NCI-H1105 (cell line): ENCODE measurements at regions not wholly inside any gene's neighbourhood (a gene's known extent, or its start where the extent isn't known, plus 50 kb on each side); places are given as distances from the start of the nearest gene placed in this dataset.
"Not testable (repeated sequence)": the region's sequence is repeated elsewhere in the genome, so short reads cannot be mapped to it uniquely, and the experiment has no call there.

Source experiments
- DNase-seq: peaks from one replicate; lab custom pipeline; 2025; lab: John Stamatoyannopoulos, UW

DNA sequence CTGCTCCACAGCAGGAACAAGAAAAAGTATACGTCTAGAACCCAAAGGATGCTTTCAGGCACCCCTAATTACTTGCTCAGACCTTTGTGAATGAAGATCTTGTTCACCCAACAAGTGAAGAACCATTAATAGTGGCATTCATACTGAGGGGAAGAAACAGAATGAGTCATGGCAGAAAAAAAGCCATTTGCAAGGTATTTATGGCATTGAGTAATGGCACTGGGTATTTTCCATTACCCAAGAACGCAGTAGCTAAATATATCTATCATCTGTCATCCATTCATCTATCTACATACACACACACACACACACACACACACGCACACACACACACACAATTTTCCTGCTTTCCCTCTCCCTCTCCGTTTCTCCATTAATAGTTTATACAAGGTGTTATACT, 56.4 kb upstream of the XIRP2 start:
- no peak for DNase-seq

DNA sequence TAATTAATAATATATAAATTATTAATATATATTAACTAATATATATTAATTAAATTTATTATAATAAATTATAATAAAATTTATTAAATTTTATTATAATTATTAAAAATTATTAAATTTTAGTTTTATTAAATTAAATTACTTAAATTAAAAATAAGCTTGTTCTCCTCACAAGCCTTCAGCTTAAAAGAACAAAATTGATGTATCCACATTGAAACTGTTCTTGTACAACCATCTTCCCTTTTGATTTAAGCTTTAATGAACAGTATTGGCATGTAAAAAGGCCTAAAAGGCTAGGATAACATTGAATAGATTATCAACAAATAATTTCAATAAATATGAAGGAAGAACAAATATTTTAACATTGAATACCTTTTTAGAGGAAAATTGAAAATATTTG, 62.4 kb upstream of the XIRP2 start:
- no peak for DNase-seq

DNA sequence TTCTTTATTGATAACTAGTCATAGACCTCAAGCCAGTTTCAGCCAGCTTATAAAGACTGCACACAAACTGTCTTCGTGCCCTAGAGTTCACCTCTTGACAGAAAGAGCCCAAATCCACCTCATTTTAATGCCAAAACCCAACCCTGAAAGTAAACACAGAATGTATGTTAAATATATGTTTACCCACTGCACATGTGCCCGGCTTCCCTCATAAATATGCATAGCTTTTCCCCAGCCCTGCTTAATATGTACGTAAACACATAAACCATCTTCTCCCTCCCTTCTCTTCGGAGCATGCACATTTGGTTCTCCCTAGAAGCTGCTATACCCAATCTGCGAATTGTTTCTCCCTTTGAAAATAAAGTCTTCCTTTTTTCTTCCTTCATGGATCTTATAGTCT, 73.9 kb upstream of the XIRP2 start:
- no peak for DNase-seq

DNA sequence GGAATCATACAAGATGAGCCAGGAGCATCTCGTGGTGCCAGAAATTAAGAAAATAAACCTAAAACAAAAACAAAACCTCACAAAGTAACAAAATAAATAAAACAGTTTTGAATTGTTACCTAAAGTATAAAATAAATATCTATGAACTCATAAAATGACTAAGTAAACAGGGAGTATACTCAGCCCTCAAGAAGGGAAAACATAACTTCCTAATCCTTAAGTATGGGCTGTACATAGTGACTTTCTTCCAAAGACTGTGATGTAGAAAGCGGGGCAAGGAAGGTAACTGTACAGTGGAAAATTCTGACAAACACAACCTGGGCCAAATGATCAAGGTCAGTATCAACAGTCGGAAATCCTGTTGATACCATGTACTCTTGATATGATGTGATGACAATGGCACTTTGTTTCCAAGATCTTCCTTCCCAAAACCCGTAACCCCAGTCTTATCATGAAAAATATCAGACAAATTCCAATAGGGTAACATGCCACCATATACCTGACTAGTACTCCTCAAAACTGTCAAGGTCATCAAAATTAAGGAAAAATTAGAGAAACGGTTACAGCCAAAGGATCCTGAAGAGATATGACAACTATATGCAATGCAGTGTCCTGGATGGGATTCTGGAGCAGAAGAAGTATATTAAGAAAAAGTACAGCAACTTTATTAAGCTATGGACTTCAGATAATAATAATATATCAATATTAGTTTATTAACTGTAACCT, 76.0 kb upstream of the XIRP2 start:
- DNase-seq, result no peak

DNA sequence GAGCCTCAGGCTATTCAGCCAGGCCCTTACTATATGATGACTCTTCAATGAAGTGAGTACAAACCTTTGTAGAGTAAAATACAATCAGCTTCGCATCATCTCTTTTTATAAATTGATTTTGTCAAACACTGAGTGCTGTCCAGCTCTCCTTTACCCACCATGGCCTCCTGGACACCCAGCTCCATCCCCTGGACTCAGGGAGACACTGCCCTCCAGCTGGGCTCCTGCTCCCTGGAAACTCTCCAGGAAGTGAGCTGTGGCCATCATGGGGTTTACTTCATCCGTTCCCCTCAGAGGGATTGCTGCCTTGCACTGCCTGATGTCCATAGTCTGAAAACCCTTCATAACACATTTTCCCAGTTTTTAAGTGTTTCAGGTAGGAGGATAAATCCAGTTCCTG, 82.5 kb upstream of the XIRP2 start:
- DNase-seq, result no peak

DNA sequence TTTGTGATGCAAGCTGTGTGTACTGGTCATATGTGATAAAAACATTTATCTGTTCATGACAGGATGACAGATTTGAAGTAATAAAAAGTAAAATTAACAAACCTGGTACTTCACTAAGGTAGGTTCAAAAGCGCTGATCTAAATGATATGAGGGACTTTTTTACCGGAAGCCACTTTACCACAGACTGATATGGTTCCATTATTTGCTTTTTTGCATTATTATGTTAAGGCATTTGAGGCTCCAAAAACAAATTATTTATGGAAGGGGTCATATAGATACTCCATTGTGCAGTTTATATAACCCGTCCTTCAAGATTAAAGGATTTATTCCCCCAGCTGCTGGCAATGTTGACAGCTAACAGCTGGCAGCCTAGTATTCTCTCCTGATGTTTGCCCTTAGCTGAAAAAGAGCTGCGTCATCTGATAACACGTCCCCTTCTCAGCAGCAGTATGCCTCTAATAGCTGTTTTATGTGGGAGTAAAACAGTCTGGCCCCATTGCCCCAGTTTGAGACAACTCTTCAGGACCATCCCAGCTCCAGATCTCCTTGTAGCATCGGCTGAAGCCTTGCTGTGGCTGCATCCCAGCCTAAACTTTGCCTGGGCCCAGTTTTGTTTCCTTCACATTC, 84.8 kb upstream of the XIRP2 start:
- no peak for DNase-seq

DNA sequence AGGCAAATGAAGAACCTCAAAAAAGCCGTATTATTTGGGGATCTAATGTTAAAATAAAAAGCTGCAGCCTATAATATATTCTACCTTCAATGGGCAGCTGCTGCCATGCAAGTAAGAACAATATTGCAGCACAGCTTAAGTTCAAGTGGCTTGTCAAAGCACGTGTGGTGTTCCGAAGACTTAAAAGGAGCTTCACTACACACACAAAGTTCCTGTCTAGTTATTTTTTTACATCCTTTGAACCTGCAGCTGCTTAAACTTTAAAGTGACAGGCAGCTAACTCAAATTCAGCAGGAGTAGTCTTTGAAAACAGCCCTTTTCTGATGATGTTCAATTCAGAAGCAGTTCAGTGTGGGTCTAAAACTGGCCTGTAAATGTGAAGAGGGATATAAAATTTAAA, 85.8 kb upstream of the XIRP2 start:
- DNase-seq, result no peak

DNA sequence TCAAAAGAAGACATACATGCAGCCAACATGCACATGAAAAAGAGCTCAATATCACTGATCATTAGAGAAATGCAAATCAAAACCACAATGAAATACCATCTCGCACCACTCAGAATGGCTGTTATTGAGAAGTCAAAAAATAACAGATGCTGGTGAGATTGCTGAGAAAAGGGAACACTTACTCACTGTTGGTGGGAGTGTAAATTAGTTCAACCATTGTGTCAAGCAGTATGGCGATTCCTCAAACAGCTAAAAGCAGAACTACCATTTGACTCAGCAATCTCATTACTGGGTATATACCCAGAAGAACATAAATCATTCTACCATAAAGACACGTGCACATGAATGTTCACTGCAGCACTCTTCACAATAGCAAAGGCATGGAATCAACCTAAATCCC, 95.5 kb upstream of the XIRP2 start:
- DNase-seq, result no peak

DNA sequence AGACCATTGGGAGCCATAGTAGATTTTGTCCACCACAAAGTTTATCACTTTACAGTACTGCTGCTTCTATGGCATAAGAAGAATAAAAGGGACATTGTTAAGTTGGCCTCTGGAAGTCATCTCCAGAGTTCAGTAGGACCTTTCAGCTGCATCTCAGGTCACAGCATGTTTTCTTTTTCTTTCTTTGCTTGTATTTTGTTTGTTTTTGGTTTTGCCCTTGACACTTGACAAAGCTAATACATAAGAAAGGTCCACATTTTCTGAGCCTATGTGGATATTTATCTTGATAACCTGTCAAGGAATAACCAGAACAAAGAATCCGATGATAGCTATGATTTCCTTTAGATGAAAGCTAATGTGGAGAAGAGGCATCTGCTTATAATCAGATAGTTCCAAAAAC, 101.6 kb upstream of the XIRP2 start:
- DNase-seq, result no peak

DNA sequence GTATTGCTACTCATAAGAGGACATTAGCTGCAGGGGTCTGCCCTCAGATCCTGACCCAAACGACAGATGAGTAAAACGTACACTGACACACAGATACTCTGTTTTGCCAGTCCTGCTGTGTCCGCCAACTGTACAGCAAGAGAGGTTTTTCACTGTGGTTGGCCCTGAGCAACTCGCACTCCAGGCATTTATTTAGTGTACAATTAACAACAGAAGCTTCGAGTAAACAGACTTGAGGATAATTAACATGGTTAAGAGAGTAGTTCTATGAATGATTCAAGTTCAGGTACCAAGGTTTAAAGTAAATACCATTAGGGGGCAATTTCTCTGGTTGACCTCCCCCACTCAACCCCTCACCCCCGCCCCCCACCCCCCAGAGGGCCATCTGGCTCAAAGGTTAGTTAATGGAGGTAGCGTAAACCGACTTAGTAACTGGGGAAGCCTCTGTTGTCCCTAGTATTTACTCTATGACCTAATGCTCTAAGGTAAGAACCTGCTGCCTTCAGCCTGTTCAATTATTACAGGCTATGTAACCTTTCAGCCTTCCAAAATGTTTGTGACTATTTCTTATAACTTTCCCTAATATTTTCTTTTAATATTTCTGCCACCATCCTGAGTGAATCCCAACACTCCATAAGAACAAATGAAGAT, 103.9 kb upstream of the XIRP2 start:
- peak; percentile 32 for DNase-seq

DNA sequence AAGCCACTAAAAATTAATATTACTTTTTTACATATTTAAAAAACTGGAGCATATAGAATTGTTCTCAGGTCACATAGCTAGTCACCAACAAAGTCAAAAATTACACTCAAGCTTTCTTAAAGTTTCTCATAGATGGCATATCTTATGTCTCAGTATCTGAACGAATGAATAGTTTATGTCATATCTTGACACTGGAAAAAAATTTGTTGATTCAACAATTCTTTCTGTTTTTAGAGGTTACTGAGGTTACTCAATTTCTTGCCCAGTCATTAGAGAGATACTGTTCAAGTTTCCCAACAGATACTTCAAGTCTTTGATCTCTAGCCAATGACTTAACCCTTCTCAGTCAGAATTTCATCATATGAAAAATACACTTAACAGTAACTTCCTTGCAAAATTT, 113.1 kb upstream of the XIRP2 start:
- no peak for DNase-seq

DNA sequence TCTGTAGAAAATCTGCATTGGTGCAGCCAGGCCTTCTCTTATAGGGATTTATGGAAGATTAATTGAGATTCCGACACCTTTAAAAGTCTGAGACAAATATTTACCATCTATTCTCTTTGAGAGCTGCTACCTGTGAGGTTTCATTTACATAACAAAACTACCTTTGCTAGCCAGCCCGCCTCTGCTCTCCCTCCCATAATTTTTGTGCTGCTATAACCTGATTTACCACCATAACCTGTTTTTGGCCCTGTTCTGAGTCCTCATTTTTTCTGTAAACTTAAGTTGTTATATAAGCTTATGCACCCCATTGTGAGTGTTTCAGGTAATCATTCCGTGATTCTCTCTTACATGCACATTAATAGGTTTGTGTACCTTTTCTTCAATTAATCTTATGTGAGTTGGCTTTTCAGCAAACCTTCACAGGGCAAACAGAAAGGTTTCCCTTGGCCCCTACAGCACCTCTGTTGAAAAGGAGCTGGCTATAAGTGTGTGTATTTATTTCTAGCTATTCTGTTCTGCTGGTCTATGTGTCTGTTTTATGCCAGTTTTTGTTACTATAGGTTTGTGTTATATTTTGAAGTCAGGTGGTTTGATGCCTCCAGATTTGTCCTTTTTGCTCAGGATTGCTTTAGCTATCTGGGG, 114.9 kb upstream of the XIRP2 start:
- no peak for DNase-seq

DNA sequence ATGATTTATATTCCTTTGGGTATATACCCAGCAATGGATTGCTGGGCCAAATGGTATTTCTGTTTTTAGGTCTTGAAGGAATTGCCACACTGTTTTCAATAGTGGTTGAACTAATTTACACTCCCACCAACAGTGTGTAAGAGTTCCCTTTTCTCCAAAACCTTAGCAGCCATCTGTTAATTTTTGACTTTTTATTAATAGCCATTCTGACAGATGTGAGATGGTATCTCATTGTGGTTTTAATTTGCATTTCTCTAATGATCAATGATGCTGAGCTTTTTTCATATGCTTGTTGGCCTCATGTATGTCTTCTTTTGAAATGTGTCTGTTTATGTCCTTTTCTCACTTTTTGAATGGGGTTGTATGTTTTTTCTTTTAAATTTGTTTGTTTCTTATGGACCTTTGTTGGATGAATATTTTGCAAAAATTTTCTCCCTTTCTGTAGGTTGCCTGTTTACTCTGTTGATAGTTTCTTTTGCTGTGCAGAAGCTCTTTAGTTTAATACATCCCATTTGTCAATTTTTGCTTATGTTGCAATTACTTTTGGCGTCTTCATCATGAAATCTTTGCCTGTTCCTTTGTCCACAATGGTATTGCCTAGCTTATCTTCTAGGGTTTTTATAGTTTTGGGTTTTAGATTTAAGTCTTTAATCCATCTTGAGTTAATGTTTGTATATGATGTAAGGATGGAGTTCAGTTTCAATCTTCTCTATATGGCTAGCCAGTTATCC, 119.7 kb upstream of the XIRP2 start:
- no peak for DNase-seq

DNA sequence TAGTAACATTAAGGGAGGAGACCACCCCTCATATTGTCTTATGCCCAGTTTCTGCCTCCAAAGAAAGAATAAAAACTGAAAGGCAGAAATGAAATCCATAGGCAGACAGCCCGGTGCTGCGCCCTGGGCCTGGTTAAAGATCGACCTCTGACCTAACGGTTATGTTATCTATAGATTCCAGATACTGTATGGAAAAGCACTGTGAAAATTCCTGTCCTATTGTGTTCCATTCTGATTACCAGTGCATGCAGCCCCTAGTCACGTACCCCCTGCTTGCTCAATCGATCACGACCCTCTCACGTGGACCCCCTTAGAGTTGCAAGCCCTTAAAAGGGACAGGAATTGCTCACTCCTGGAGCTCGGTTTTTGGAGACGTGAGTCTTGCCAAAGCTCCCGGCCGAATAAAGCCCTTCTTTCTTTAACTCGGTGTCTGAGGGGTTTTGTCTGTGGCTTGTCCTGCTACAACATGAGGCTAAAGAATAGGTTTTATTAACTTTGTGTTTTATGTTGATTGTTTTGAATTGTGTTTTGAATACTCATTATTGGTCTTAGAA, 121.4 kb upstream of the XIRP2 start:
- not testable (repeated sequence) for DNase-seq

DNA sequence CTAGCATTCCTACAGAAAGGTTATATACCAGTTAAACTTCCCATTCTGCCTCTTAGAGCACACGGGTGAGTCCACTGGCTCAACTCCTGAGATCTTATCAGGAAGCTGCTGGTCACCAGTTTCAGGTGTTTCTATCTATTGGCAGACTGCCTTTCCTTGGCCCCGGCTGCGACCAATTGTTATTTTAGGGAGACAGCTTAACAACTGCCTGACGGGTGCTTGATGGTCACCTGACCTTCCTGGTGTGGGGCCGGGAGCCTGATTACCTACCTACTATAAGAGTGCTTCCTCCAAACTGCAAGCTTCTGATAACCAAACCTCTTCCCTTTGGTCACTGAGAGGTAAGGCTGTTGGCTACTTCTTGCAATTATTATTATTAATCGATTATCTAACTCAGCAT, 122.1 kb upstream of the XIRP2 start:
- no peak for DNase-seq

DNA sequence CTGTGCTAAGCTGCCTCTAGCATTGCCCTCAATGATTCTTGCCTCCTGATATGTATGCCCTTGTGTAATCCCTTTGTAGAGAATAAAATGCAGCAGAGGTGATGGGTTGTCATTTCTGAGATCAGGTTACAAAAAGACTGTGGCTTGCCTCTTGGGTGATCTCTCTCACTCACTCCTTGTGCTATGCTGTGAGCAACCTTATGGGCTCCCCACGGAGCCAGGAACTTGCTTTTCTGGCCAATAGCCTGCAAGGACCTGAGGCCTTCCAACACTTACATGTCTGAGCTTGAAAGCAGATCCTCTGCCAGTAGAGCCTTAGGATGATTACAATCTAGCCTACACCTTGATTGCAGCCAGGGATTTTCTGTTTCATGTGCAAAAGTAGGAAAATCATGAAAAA, 123.1 kb upstream of the XIRP2 start:
- no peak for DNase-seq

DNA sequence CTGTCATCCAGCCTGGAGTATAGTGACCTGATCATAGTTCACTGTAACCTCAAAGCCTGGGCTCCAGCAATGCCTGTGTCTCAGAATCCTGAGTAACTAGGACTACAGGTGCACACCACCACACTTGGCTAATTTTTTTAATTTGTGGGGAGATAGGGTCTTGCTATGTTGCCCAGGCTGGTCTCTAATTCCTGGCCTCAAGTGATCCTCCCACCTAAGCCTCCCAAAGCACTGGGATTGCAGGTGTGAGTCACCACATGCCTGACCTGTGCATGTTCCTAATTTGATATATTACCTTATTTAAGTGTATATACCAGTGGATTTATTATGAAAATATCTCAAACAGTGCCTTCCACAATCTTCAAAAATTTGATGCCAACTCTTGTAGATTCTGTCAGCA, 123.6 kb upstream of the XIRP2 start:
- DNase-seq, result no peak

DNA sequence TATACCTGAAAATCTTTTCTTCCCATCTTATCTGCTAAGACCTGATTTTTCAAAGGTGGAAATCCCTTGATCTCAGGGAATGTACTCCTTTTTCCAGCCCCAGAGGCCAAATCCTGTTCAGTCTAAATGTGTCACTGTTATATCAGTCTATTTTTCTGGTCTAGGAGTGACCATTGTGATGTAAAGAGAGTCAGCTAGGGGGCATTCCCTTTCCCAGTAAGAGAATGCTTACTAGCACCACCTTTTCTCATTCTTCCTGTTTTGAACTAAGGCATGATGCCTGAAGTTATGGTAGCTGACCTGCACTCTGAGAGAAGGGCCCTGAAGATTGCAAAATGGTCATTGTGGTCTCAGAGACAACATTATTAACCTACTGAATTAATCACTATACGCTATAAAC, 124.1 kb upstream of the XIRP2 start:
- no peak for DNase-seq

DNA sequence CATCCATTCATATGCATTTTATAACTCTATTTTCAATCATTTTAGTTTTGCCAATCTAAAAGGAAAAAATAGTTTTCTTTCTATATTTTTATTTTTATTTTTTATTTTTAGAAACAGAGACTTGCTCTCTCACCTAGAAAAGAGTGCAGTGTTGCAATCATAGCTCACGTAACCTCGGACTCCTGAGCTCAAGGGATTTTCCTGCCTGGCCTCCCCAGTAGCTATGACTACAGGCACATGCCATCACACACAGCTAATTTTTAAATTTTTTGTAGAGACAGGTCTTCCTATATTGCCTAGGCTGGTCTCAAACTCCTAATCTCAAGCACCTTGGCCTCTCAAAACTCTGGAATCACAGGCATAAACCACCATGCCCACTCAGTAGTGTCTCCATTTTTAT, 125.5 kb upstream of the XIRP2 start:
- no peak for DNase-seq

DNA sequence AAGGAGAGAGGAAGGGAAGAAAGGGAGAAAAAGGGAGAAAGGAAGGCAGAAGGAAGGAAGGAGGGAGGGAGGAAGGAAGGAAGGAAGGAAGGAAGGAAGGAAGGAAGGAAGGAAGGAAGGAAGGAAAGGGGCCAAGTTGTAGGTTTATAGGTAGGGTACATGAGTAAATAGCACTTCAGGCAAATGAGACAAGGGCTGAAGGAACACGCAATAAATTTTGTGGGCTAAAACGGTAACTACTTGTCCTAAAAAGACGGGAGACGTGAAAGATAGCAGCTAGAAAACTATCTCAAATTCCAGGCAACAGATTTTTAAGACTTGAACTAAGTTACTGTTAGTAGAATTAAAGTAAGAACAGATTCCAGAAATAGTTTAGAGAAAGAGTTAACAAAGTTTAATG, 129.3 kb upstream of the XIRP2 start:
- DNase-seq, result no peak

DNA sequence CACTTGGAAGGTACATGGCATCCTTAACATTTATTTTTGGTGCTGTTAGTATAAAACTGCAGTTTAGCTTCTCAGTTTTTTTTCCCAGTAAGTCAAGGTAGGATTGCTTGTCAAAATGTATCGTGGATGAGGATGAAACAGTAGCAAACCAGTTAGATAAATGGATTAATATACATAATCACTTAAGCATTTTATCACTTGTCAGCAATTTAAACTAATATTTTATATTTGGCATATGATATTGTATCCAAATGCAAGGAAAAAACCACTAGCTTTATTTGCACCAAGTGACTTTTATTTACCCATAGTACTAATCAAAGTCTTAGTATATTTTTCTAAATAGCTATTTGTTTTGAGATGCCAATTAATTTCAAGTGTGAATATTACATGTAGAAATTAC, 137.7 kb upstream of the XIRP2 start:
- DNase-seq, result no peak

DNA sequence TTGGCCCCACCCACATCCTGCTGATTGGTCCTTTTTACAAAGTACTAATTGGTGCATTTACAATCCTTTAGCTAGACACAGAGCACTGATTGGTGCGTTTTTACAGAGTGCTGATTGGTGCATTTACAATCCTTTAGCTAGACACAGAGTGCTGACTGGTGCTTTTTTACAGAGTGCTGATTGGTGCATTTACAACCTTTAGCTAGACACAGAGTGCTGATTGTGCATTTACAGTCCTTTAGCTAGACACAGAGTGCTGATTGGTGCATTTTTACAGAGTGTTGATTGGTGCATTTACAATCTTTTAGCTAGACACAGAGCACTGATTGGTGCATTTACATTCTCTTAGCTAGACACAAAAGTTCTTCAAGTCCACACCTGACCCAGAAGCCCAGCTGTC, 144.2 kb upstream of the XIRP2 start:
- DNase-seq, result not testable (repeated sequence)
